GM12864 (cell line): ENCODE measurements at regions not wholly inside any gene's neighbourhood (a gene's known extent, or its start where the extent isn't known, plus 50 kb on each side); places are given as distances from the start of the nearest gene placed in this dataset.

Experiments
- DNase-seq: peaks from one replicate; pipeline ENCODE4 v3.0.0-alpha.2; 2011; ENCODE audit warnings: low read depth
- H3K4me3 ChIP-seq: 2 replicates; pipeline ENCODE4 v1.5.1; 2011; ENCODE audit warnings: mild to moderate bottlenecking, low read depth, low read length, control low read depth
- TF ChIP-seq, protein P1 (sequence below): IDR thresholded peaks from 2 replicates; pipeline ENCODE4 v1.5.1; 2011; ENCODE audit warnings: low read depth, mild to moderate bottlenecking, moderate library complexity, low read length, control low read depth, inconsistent platforms; ENCODE audit errors: missing control alignments

DNA sequence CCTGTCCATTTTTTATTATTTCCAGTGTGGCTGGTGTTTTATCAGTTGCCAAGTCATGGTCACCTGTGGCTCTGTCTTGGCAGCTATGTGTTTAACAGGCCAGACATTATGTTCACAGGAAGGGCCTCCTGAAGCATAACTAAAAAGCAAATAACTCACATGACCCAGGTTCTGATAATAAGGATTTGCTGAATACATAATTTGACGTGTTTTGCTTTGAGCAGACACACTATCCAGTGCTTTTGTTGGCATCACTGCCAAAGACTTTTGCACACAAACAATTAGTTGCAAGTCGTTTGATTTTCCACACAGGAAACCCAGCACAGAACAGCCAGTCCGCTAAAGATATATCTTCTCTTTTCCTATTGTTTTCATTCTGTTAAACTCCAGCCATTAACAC is 173.6 kb downstream of the ARL4A start:
- H3K4me3 ChIP-seq, result no peak overlapping the region
- DNase-seq, result no peak
- TF ChIP-seq, protein P1, sequence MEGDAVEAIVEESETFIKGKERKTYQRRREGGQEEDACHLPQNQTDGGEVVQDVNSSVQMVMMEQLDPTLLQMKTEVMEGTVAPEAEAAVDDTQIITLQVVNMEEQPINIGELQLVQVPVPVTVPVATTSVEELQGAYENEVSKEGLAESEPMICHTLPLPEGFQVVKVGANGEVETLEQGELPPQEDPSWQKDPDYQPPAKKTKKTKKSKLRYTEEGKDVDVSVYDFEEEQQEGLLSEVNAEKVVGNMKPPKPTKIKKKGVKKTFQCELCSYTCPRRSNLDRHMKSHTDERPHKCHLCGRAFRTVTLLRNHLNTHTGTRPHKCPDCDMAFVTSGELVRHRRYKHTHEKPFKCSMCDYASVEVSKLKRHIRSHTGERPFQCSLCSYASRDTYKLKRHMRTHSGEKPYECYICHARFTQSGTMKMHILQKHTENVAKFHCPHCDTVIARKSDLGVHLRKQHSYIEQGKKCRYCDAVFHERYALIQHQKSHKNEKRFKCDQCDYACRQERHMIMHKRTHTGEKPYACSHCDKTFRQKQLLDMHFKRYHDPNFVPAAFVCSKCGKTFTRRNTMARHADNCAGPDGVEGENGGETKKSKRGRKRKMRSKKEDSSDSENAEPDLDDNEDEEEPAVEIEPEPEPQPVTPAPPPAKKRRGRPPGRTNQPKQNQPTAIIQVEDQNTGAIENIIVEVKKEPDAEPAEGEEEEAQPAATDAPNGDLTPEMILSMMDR, result no peak

DNA sequence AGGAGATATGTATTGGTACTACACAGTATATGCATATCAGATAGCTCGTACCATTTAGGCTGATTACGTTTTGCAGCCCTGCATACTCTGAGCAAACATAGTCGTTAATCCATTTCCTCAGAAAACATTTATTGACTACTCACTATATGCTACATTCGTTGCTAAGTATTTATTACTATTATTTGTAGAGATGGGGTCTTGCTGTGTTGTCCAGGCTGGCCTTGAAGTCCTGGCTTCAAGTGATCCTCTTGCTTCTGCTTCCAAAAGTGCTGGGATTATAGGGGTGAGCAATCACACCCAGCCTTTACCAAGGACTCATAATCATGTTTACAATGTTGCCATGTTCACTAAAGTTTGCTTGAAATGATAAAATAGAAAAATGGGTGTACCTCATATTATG is 174.7 kb downstream of the ARL4A start:
- no peak overlapping the region for H3K4me3 ChIP-seq
- no peak for DNase-seq
- TF ChIP-seq, protein P1, result no peak

DNA sequence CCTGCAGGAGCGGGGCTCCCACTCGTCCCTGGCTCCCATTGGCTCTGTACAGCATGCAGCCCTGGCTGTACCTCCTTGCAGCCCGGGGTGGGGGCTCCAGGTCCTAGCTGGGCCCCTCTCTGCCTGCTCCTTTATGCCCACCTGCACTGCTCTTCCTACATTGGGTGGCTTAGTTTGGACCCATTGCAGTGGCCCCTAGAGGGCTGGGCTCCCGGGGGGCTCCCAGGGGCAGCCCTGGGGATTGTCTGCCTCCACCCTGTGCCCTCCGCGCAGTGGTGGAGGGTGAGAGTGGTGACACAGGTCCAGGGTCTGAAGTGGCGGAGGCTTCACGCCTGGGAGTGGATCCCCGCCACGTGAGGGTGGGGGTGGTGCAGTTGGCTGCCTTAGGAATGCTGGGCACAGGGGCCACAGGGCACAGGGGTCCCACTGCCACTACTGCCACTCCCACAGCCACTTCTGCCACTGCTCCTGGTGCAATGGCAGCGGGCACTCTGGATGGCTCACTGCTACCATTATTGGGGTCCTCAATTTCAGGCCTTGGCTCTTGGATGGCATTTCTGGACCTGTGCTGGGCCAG is 177.1 kb downstream of the ARL4A start:
- no peak for DNase-seq
- TF ChIP-seq, protein P1, result no peak
- H3K4me3 ChIP-seq, result no peak overlapping the region

DNA sequence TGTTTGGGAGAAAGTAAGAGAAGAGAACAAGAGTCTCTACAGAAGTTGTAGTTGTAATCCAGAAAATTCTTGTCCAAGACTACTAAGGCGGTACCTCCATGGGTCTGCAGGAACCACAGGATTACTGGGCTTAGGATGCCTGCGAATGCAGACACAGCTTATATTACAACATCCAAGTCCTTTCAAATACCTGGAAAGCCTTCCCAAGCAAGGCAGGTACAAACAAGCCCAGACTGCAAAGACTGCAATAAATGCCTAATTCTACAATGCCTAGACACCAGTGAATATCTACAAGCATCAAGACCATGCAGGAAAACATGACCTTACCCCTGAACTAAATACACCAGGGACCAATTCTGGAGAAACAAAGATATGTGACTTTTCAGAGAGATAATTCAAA is 178.2 kb downstream of the ARL4A start:
- H3K4me3 ChIP-seq, result no peak overlapping the region
- TF ChIP-seq, protein P1, result no peak
- DNase-seq, result no peak

DNA sequence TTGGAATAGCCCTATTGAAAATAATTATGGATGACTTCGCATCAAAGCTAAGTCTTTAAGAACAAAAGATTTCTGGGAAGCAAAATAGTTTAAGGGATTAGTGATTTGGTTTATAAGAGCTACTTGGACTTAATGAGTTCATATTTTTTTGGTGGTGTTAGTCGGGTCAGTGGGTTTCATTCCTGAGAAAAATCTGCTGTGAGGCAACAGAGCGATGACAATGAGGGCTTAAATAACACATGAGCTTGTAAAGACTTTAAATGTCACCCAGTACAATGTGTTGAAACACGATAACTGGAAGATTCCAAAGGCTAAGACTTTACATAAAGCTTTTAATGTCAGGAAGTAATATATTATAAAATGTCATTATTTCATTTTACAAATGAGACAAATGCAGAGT is 178.8 kb downstream of the ARL4A start:
- DNase-seq, result no peak
- TF ChIP-seq, protein P1, result no peak
- H3K4me3 ChIP-seq, result no peak overlapping the region

DNA sequence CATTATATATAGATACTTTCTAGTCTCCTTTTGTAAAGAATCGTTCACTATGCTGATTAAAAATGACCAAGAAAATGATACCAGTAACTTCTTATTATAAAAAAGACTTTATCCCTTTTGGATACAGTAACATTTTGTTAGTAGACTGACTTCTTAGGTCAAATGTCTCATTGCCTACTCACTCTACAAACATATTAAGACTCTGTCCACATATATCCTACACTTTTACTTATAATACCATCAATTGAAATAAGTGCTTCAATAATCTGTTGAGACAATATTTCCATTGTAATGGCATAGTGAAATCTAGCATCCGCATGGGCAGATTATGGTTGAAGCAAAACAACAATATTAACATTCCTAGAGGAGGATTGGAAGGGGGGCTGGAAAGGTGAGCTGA is 180.6 kb downstream of the ARL4A start:
- TF ChIP-seq, protein P1, result no peak
- H3K4me3 ChIP-seq, result no peak overlapping the region

DNA sequence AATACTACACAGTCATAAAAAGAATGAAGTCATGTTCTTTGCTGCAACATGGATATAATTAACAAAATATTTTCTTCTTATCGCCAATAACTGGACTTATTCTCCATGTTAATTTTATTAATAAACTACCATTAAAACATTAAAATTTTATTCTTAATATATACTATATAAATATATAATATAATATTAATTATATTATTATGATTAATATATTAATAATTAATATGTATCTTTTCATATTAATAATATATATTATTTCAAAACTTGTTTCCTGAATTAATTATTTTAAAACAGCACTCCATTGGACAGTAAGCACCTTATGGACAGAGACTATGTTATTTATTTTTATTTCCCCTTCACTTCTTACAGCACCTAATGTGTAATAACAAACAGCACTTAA is 182.8 kb downstream of the ARL4A start:
- H3K4me3 ChIP-seq, result no peak overlapping the region
- TF ChIP-seq, protein P1, result no peak
- no peak for DNase-seq

More for the DNA sequence above, 180.6 kb downstream of the ARL4A start:
- DNase-seq, result no peak
